ENCODE measurements at regions not wholly inside any gene's neighbourhood (a gene's known extent, or its start where the extent isn't known, plus 50 kb on each side); places are given as distances from the start of the nearest gene placed in this dataset.

GRCh38 chr5:53309653-53310052 is 170.8 kb upstream of the FST start:
- no peak for TF ChIP-seq GATA2 (IDR thresholded peaks at IDR 0.05; ENCODE audit: low read depth, low read length)
- TF ChIP-seq GATA3 (IDR thresholded peaks at IDR 0.05; ENCODE audit: low read depth, low read length) = no peak

All from SH-SY5Y (cell line).